ENCODE measurements at regions not wholly inside any gene's neighbourhood (a gene's known extent, or its start where the extent isn't known, plus 50 kb on each side); places are given as distances from the start of the nearest gene placed in this dataset.

DNA sequence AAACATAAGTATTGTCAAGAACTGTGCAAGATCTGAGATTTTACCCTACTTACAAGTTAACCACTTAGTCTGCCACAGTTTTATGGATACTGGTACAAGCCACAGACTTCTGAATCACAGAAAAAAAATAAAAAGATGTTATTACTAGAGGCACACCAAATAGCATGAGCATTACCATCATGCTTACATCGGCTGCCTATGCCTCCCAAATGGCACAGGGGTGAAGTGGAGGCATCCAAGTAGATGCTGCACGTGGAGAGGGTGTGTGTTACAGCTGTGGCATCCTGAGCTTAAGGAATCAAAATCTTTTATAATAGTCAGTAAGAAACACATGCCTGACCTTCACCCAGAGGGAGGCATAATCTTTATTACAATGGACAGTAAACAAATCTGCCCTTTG lies 207.8 kb downstream of the TFEC start:
- Histone ChIP-seq H3K36me3 (ENCODE audit: control insufficient read depth in 2 of 3, insufficient read depth in 3 of 3, low read length in 3 of 3) (no peaks in the 10 kb centered on the region), H3K27ac (ENCODE audit: low read depth in 2 of 2, low read length in 2 of 2) (no peak overlapping the region), H3K4me1 (ENCODE audit: control insufficient read depth in 2 of 3, insufficient read depth in 2 of 3, low read depth in 1 of 3, low read length in 3 of 3) (no peaks in the 10 kb centered on the region), H3K27me3 (ENCODE audit: control insufficient read depth, insufficient read depth, low read length) (no peaks in the 10 kb centered on the region), H3K4me3 (ENCODE audit: low read length in 3 of 3) (no peak overlapping the region), H3K9me3 (ENCODE audit: control insufficient read depth in 2 of 3, insufficient read depth in 1 of 3, low read length in 3 of 3) (no peaks in the 10 kb centered on the region), H3K9ac (ENCODE audit: low read length in 3 of 3) (no peak overlapping the region)
- intact Hi-C loops (cut with DNase I) = no loop called here
- FAIRE-seq (no peak), DNase-seq (no peak)
- TF ChIP-seq CTCF (IDR thresholded peaks at IDR 0.05; ENCODE audit: borderline replicate concordance, extremely low read depth, insufficient read depth) = no peak

DNA sequence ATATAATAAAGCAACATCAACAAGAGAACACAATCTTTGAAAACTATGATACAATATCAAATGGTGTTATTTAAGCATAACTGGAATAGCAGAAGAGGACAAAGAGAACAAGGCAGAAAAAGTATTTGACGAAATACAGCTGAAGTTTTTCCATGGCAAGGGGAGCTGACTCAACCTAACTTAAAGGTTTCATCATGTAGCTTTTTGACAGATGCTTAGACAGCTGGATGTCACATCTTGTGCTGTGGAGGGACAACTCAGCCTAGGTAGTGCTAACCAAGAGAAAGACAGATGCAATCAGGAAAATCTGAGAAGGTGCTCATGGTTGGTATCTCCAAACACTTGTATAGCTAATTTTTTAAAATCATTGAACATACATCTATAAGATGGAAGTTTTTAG lies 208.2 kb downstream of the TFEC start:
- Histone ChIP-seq H3K9me3 (ENCODE audit: control insufficient read depth in 2 of 3, insufficient read depth in 1 of 3, low read length in 3 of 3) (no peaks in the 10 kb centered on the region), H3K4me3 (ENCODE audit: low read length in 3 of 3) (no peak overlapping the region), H3K27me3 (ENCODE audit: control insufficient read depth, insufficient read depth, low read length) (no peaks in the 10 kb centered on the region), H3K4me1 (ENCODE audit: control insufficient read depth in 2 of 3, insufficient read depth in 2 of 3, low read depth in 1 of 3, low read length in 3 of 3) (no peaks in the 10 kb centered on the region), H3K9ac (ENCODE audit: low read length in 3 of 3) (no peak overlapping the region), H3K27ac (ENCODE audit: low read depth in 2 of 2, low read length in 2 of 2) (no peak overlapping the region), H3K36me3 (ENCODE audit: control insufficient read depth in 2 of 3, insufficient read depth in 3 of 3, low read length in 3 of 3) (no peaks in the 10 kb centered on the region)
- FAIRE-seq (no peak), DNase-seq (no peak)
- TF ChIP-seq CTCF (IDR thresholded peaks at IDR 0.05; ENCODE audit: borderline replicate concordance, extremely low read depth, insufficient read depth) = no peak
- intact Hi-C loops (cut with DNase I) = no loop called here

DNA sequence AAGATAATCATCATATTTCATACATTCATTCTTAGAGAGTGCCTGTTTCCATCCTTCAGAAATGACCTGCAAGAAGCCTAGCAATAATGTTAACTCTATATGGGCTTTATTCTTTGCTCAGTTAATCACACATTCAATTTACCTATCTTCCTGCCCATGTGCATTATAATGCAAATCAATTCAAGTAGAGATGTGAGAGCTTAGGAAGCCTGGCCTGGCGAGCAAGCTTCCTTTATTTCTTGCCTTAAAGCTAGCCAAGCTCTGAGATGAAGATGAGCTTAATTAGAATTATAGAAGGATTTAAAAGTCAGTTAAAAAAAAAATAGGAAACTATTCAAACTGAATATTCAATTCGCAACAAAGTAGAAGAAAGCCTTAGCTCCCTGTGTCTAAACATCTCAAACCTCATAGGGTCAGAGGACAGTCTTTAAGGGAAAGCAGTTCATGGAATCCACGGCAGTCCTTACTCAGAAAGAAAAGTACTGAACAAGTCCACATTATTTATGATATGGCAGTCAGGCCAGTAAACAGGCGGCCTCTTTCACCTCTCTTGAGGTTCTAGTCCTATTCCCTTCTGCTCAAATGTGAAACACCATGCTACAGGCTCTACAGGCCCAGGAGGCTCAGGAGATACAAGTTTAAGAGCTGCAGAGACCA lies 214.1 kb downstream of the TFEC start:
- Histone ChIP-seq H3K9ac (ENCODE audit: low read length in 3 of 3) (no peak overlapping the region), H3K9me3 (ENCODE audit: control insufficient read depth in 2 of 3, insufficient read depth in 1 of 3, low read length in 3 of 3) (no peaks in the 10 kb centered on the region), H3K4me1 (ENCODE audit: control insufficient read depth in 2 of 3, insufficient read depth in 2 of 3, low read depth in 1 of 3, low read length in 3 of 3) (no peaks in the 10 kb centered on the region), H3K27ac (ENCODE audit: low read depth in 2 of 2, low read length in 2 of 2) (no peak overlapping the region), H3K27me3 (ENCODE audit: control insufficient read depth, insufficient read depth, low read length) (no peaks in the 10 kb centered on the region), H3K36me3 (ENCODE audit: control insufficient read depth in 2 of 3, insufficient read depth in 3 of 3, low read length in 3 of 3) (no peaks in the 10 kb centered on the region), H3K4me3 (ENCODE audit: low read length in 3 of 3) (no peak overlapping the region)
- DNase-seq = no peak
- no peak for TF ChIP-seq CTCF (IDR thresholded peaks at IDR 0.05; ENCODE audit: borderline replicate concordance, extremely low read depth, insufficient read depth)
- FAIRE-seq = no peak
- intact Hi-C loops (cut with DNase I) = no loop called here

DNA sequence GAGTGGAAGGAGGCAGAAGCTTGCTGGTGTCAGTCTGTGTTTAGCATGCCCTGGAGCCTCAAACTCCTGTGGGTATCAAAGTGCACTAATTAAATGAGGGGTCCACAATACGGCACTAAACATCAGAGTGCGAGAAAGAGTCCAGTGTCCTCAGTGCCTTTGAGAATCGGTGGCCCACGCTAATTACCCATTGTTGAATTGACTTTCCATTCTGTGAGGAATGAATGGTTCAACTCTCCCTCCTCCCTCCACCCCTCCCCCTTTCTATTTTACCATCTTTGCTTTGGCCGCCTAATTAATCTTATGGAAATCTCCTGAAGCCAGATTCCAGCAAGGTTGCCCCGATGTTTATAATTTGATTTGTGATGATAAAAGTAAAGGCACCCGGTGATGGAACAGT lies 217.8 kb downstream of the TFEC start:
- TF ChIP-seq CTCF (IDR thresholded peaks at IDR 0.05; ENCODE audit: borderline replicate concordance, extremely low read depth, insufficient read depth) = no peak
- intact Hi-C loops (cut with DNase I) = no loop called here
- H3K9me3 ChIP-seq (ENCODE audit: control insufficient read depth in 2 of 3, insufficient read depth in 1 of 3, low read length in 3 of 3) = no peaks in the 10 kb centered on the region
- no peak overlapping the region for H3K27ac ChIP-seq (ENCODE audit: low read depth in 2 of 2, low read length in 2 of 2)
- H3K27me3 ChIP-seq (ENCODE audit: control insufficient read depth, insufficient read depth, low read length) = no peaks in the 10 kb centered on the region
- no peak overlapping the region for H3K9ac ChIP-seq (ENCODE audit: low read length in 3 of 3)
- H3K36me3 ChIP-seq (ENCODE audit: control insufficient read depth in 2 of 3, insufficient read depth in 3 of 3, low read length in 3 of 3) = no peaks in the 10 kb centered on the region
- no peak overlapping the region for H3K4me3 ChIP-seq (ENCODE audit: low read length in 3 of 3)
- H3K4me1 ChIP-seq (ENCODE audit: control insufficient read depth in 2 of 3, insufficient read depth in 2 of 3, low read depth in 1 of 3, low read length in 3 of 3) = no peaks in the 10 kb centered on the region
- DNase-seq = no peak
- FAIRE-seq = no peak
